GM10248 (cell line): ENCODE measurements at regions not wholly inside any gene's neighbourhood (a gene's known extent, or its start where the extent isn't known, plus 50 kb on each side); places are given as distances from the start of the nearest gene placed in this dataset.
"Not testable (repeated sequence)": the region's sequence is repeated elsewhere in the genome, so short reads cannot be mapped to it uniquely, and the experiment has no call there.

ENCODE experiments used
- CTCF ChIA-PET: fragments of 300-600 bp; sonication (Branson Sonifier 250); formaldehyde crosslinking; extraction: SDS; loops from one replicate; lab custom pipeline; 2021; ENCODE audit warnings: antibody characterized with exemption; lab: Yijun Ruan, JAX
- POLR2A ChIA-PET: fragments of 350-650 bp; sonication (Branson Sonifier 250); formaldehyde crosslinking; extraction: SDS; loops from one replicate; lab custom pipeline; 2020; ENCODE audit warnings: antibody characterized with exemption; lab: Yijun Ruan, JAX
- DNase-seq: peaks from one replicate; pipeline ENCODE4 v3.0.0; 2012; ENCODE audit errors: extremely low spot score
- TF ChIP-seq, protein P1 (sequence below): IDR thresholded peaks from 2 replicates; pipeline ENCODE4 v1.5.1; 2012; ENCODE audit warnings: mild to moderate bottlenecking, low read depth; ENCODE audit errors: extremely low read depth, missing control alignments, control extremely low read depth

DNA sequence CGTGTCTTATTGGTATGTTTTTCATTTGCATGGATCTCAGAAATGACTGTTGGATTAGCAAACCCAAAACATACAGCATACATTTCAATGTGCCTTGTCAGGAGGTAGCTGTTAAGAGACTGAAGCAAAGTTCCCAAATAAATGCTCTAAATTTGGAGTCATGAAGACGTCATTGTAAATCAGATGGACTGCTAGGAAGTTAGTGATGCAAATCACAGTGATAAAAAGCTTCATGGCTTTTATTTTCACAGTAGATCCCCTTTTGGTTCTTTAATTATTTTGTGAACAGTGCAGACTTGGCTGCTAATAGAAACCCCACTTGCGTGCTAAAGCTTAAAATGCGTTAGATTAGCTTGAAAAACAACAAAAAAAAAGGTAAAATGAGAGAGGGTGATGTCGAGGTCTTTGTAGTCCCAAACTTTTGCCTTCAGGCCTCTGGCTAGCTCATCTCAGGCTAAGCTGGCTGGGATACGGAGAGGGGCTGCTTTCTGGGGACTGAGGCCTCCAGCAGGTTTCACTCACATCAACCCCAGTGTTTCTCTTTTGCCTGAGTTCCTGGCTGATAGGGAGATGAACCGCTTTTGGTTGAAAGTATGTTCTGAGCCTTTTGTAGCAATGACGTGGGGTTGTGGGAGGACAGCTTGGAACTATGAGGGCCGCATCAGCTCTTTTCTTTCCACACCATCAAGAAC, 107.1 kb upstream of the CDCA7L start:
- TF ChIP-seq, protein P1, sequence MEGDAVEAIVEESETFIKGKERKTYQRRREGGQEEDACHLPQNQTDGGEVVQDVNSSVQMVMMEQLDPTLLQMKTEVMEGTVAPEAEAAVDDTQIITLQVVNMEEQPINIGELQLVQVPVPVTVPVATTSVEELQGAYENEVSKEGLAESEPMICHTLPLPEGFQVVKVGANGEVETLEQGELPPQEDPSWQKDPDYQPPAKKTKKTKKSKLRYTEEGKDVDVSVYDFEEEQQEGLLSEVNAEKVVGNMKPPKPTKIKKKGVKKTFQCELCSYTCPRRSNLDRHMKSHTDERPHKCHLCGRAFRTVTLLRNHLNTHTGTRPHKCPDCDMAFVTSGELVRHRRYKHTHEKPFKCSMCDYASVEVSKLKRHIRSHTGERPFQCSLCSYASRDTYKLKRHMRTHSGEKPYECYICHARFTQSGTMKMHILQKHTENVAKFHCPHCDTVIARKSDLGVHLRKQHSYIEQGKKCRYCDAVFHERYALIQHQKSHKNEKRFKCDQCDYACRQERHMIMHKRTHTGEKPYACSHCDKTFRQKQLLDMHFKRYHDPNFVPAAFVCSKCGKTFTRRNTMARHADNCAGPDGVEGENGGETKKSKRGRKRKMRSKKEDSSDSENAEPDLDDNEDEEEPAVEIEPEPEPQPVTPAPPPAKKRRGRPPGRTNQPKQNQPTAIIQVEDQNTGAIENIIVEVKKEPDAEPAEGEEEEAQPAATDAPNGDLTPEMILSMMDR, result no peak
- ChIA-PET POLR2A (no interaction called here), CTCF (interaction anchor here (0.8 to 1.9 kb wide), 3 partner anchors 10 to 19 kb away, joined by 3 to 7 read pairs (median 3); no protein-coding TSS in a partner anchor)
- no peak for DNase-seq

DNA sequence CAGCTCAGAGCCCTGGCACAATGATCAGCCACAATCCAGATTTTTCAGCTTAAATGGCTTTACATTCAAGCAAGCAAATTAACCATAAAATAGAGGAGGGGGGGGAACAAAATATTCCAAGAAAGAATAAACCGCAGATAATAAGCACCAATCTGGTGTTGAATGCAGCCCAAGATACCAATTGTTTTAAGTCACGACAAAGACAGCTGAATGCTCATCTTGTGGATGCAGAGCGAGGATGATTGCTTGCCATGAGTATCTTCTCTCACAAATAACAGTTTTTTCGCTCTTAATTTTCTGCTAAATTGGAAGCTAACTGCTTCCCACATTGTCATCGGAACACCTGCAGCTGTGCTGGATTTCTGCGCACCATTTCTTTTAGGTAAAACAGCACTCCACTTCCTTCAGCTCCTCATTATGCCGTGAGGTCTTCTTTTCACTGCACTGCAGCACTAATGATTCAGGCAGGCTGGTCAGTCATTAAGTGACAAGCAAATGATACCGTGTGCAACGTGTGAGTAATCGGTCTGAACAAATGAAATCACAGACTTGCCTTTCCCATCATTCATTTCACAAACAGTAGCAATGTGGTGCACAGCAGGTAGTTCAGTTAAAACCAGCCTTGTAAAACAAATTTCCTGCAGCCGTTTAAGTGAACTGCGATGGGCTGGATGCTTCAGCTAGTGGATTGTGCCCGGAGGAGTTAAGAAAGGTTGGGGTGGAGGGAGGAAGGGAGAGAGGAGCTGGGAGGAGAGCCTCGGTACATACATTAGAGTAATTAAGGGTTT, 106.4 kb upstream of the CDCA7L start:
- ChIA-PET CTCF (interaction anchor here (0.8 to 1.9 kb wide), 2 partner anchors 9 to 12 kb away, joined by 3 to 7 read pairs; no protein-coding TSS in a partner anchor), POLR2A (no interaction called here)
- TF ChIP-seq, protein P1, result no peak
- DNase-seq, result no peak

DNA sequence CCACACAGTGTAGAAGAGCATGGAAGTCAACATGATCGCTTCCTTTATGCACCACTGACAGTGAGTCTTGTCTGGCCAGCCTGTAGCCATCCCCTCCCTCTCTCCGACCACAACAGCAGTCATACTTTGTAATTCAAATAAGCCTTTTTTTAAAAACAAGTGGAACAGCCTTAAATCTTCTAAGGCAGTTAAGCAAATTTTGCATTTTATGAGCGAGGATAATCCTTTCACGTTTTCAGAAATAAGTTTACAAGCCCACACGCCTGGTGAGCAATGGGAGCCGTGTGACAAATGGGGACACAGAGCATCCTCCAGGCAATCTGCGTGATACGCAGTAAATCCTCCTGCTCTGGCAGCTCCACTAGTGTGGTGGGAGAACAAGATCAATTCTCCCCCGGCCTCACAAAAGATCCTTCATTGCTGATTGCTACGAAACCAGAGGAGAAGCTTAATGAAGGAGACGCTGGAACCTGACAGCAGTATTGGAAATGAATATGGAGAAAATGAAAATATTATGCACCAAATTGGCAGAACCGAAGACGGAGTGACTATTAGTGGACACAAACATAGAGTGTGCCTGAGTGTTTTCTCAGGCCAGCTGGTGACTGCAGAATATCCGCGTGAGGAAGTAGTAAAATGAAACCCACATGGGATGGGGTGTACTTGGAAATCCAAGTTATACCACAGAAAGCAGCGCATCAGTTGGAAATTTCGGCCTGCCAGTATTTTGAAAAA, 104.2 kb upstream of the CDCA7L start:
- DNase-seq, result no peak
- ChIA-PET CTCF (no interaction called here), POLR2A (no interaction called here)
- TF ChIP-seq, protein P1, result no peak

DNA sequence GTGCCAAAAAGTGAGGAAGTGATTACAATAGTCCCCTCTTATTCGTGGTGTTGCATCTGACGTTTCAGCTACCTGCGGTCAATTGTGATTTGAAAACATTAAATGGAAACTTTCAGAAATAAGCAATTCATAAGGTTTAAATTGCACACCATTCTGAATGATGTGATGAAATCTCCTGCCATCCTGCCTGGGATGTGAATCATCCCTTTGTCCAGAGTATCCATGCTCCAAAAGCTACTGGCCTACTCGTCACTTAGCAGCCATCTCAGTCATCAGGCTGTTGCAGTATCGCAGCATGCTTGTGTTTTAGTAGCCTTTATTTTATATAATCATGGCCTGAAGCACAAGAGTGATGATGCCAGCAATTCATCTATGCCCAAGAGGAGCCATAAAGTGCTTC, 97.7 kb upstream of the CDCA7L start:
- ChIA-PET POLR2A (no interaction called here), CTCF (interaction anchor here (1.1 to 2.2 kb wide), 3 partner anchors 10 to 40 kb away, joined by 3 to 7 read pairs (median 4); no protein-coding TSS in a partner anchor)
- TF ChIP-seq, protein P1, result no peak

DNA sequence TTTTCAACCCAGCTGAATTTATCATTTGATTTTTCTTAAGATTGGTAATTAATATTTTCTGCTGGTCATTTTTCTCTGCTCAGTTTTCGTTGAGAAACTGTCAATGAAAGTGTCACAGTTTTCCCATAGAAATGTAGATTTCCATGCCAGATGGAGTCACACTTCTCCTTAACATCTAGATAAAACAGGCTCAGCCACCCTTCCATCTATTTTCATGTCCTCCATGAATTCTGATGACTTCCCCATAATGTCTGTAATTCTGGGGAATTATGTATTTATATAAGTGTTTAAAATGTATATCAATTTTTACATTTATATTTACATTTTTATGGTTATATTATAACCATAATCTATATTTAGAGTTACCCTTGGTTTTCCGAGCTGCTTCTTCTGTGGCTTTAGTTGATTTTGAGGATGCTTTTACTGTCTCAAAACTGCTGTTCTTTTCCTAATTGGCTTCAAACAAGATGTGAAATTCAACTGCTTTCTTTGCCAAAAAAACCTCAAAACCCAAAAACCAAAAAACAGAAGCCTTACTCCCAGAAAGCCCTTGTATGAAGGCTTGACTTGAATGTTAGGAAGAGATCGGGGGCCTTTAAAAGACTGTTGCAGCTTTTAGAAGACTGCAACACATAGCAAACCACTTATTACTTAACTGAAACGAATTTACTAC, 95.4 kb upstream of the CDCA7L start:
- no peak for DNase-seq
- ChIA-PET POLR2A (no interaction called here), CTCF (interaction anchor here (1.3 kb wide), 2 partner anchors 10 to 779 kb away, joined by 3 read pairs; no protein-coding TSS in a partner anchor)
- TF ChIP-seq, protein P1, result no peak

More for the DNA sequence above, 97.7 kb upstream of the CDCA7L start:
- DNase-seq, result no peak

DNA sequence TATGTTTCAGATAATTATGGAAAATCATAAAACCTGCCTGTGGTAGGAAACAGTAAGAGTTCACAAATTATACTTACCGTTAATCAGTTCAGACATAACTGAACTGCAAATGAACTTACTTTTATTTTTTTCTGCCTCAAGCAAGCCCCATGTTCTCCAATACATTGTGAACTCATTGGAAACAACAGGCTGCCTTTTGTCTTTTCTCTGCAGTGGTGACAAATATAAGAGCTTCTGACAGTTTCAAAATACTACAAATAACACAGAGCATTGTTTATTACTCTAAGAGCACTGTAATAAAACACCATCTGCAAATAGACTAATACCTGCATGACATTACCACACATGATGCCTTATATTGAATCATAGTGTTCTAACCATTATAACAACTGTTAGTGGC, 94.0 kb upstream of the CDCA7L start:
- CTCF ChIA-PET, result no interaction called here
- TF ChIP-seq, protein P1, result no peak
- DNase-seq, result no peak
- POLR2A ChIA-PET, result no interaction called here

DNA sequence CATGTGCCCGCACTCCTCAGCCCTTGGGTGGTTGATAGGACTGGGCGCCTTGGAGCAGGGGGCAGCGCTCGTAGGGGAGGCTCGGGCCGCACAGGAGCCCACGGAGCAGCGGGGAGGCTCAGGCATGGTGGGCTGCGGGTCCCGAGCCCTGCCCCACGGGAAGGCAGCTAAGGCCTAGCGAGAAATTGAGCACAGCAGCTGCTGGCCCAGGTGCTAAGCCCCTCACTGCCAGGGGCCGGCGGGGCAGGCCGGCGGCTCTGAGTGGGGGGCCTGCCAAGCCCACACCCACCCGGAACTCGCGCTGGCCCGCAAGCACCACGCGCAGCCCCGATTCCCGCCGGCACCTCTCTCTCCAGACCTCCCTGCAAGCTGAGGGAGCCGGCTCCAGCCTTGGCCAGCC, 86.7 kb upstream of the CDCA7L start:
- CTCF ChIA-PET, DNase-seq, POLR2A ChIA-PET: not testable (repeated sequence)

DNA sequence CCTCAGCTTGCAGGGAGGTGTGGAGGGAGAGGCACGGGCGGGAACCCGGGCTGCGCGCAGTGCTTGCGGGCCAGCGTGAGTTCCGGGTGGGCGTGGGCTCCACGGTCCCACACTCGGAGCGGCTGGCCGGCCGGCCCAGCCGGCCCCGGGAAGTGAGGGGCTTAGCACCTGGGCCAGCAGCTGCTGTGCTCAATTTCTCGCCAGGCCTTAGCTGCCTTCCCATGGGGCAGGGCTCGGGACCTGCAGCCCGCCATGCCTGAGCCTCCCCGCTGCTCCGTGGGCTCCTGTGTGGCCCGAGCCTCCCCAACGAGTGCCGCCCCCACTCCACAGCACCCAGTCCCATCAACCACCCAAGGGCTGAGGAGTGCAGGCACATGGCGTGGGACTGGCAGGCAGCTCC, 83.0 kb upstream of the CDCA7L start:
- CTCF ChIA-PET, POLR2A ChIA-PET, DNase-seq: not testable (repeated sequence)
